ENCODE measurements at regions not wholly inside any gene's neighbourhood (a gene's known extent, or its start where the extent isn't known, plus 50 kb on each side); places are given as distances from the start of the nearest gene placed in this dataset.

- POLR2A ChIA-PET: no interaction called here
- H3K79me2 ChIP-seq (ENCODE audit: control insufficient read depth, insufficient read depth, low read length): no peaks in the 10 kb centered on the region
- no TSS peak for BruUV-seq (replicated peaks)
- H3K27ac ChIP-seq (ENCODE audit: insufficient read depth, low read depth, low read length): no peak overlapping the region
- no peak overlapping the region for H3K4me3 ChIP-seq (replicated peaks in 1 of 3; ENCODE audit: insufficient read depth in 1 of 3, low read depth in 1 of 3, low read length in 3 of 3)
- no peak overlapping the region for H3K9ac ChIP-seq (replicated peaks; ENCODE audit: extremely low read depth, insufficient read depth, low read length)
- no peaks in the 10 kb centered on the region for H3K9me3 ChIP-seq (replicated peaks; ENCODE audit: control insufficient read depth, insufficient read depth, low read length)
- no peaks in the 10 kb centered on the region for H4K20me1 ChIP-seq (replicated peaks; ENCODE audit: control insufficient read depth, extremely low read depth, insufficient read depth, low read length)
- no peak for TF ChIP-seq POLR2A (IDR thresholded peaks at IDR 0.05; ENCODE audit: low read depth, low read length)
- no peak for TF ChIP-seq POLR2AphosphoS5 (IDR thresholded peaks at IDR 0.05; ENCODE audit: insufficient read depth, low read depth, low read length)
- TF ChIP-seq MAX (IDR thresholded peaks at IDR 0.05; ENCODE audit: insufficient read depth, insufficient read length): no peak
- TF ChIP-seq GATA2 (IDR thresholded peaks at IDR 0.05; ENCODE audit: insufficient read depth, insufficient read length, low read depth, low read length): no peak
- TF ChIP-seq FOS (IDR thresholded peaks at IDR 0.05; ENCODE audit: borderline replicate concordance, insufficient read depth, low read length): no peak
- TF ChIP-seq CTCF (IDR thresholded peaks at IDR 0.05; ENCODE audit: extremely low read depth in 1 of 2, insufficient read depth in 1 of 2, low read depth in 1 of 2, low read length in 2 of 2): no peak
- no peak for TF ChIP-seq EZH2 (IDR thresholded peaks at IDR 0.05; ENCODE audit: borderline replicate concordance, low read depth, low read length, severe bottlenecking)
- TF ChIP-seq JUN (IDR thresholded peaks at IDR 0.05; ENCODE audit: borderline replicate concordance, insufficient read depth, insufficient read length, low read depth): no peak
- TF ChIP-seq MYC (IDR thresholded peaks at IDR 0.05; ENCODE audit: low read depth, low read length): no peak
- no peak overlapping the region for H2AFZ ChIP-seq (ENCODE audit: low read depth, low read length)
- H3K4me2 ChIP-seq (ENCODE audit: insufficient read depth, low read length): no peak overlapping the region
- dilution Hi-C loops (cut with MboI; ENCODE audit: extremely low pct_ligation_motif_present, low sequenced_read_pairs) (no loop called here), intact Hi-C loops (cut with micrococcal nuclease) (no loop called here)
- no peak for FAIRE-seq
- H3K27me3 ChIP-seq (ENCODE audit: control insufficient read depth in 2 of 2, insufficient read depth in 2 of 2, low read length in 2 of 2): peaks cover 15 to 16% of the 10 kb centered on the region in 2 experiments
- CTCF ChIA-PET: interaction anchor here (1.0 to 1.4 kb wide), 3 partner anchors 10 to 130 kb away, joined by 3 to 5 read pairs (median 4); no protein-coding TSS in a partner anchor
- H3K4me1 ChIP-seq (ENCODE audit: control insufficient read depth, extremely low read depth, insufficient read depth, low read length): no peaks in the 10 kb centered on the region
- DNase-seq (ENCODE audit: low read depth, low spot score): no peak
- no peaks in the 10 kb centered on the region for H3K9me1 ChIP-seq (replicated peaks; ENCODE audit: control insufficient read depth, extremely low read depth, insufficient read depth, low read length)
- no peaks in the 10 kb centered on the region for H3K36me3 ChIP-seq (ENCODE audit: control insufficient read depth in 2 of 2, extremely low read depth in 1 of 2, insufficient read depth in 2 of 2, low read length in 2 of 2)
Measured at GRCh38 chr3:197372047-197372661, 73.7 kb upstream of the DLG1 start.

Measured in endothelial cell of umbilical vein (primary cell).